ENCODE measurements at regions not wholly inside any gene's neighbourhood (a gene's known extent, or its start where the extent isn't known, plus 50 kb on each side); places are given as distances from the start of the nearest gene placed in this dataset.

DNA sequence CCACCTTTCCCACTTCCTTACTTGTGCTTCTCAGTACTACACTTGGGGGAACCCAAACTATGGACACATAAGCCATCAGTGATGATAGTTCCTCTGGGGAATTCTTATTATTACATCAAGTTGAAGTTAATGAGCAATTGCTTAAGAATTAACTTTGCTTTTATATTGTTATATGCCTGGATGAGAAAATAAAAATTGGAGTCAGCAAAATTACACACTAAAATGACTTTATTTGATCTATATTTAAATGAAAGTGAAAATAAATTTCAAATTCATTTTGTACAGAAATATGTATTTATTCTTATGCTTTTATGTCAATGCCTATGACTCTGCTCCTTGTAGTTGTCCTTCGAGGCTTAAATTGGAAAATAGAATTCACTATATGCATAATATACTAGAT is 149.4 kb upstream of the KCND2 start:
- no peak for DNase-seq
- Histone ChIP-seq H3K27me3 (ENCODE audit: control insufficient read depth, insufficient read depth, low read length) (no peaks in the 10 kb centered on the region), H3K4me3 (ENCODE audit: insufficient read depth, low read depth, low read length) (no peak overlapping the region), H3K36me3 (replicated peaks; ENCODE audit: control insufficient read depth, insufficient read depth, low read length) (no peaks in the 10 kb centered on the region)

DNA sequence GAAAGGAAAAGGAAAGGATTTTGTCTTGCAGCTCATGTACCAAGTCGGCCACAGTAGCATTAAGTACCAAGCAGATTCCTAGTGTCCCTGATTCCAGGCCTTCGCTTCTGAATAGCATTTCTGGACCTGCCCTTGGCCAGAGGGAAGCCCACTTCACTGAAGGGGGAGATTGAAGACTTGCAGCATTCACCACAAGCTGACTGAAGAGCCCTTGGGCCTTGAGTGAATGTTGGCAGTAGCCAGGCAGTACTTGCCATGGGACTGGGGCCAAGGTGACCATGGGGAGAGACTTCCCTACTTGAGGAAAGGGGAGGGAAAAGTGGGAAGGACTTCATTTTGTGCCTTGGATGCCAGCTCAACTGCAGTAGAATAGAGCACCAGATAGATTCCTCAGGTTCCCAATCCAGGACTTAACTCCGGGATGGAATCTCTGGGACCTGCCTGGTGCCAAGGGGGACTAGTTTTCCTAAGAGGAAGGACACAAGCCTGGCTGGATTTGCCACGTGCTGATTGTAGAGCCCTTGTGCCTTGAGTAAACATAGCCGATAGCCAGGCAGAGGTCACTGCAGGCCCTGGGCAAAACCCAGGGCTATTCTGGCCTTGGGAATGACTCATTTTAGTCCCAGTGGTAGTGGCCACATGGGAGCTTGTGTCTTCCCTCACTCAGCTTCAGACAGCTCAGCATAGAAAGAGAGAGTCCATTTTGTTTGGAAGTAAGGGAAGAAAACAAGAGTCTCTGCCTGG is 141.7 kb upstream of the KCND2 start:
- no peak for DNase-seq
- Histone ChIP-seq H3K4me3 (ENCODE audit: insufficient read depth, low read depth, low read length) (no peak overlapping the region), H3K36me3 (replicated peaks; ENCODE audit: control insufficient read depth, insufficient read depth, low read length) (no peaks in the 10 kb centered on the region), H3K27me3 (ENCODE audit: control insufficient read depth, insufficient read depth, low read length) (no peaks in the 10 kb centered on the region)

DNA sequence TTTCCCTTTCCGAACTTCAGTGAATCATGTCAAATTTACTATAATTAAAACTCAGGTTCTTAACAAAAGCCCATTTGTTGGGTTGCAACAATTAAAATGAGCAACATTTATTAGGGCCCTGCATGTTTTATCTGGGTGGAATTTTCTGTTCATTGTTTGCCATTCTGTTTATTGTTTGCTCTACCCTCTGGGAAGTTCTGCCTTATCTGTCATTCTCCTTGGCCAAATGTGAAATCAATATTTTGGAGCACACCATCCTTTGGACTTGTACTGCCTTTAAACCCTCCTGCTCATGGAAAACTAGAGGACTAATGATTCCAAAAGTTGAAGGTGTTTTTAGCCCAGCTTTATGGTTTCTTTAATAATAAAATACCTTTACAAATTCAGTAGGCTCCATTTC is 134.5 kb upstream of the KCND2 start:
- no peaks in the 10 kb centered on the region for H3K27me3 ChIP-seq (ENCODE audit: control insufficient read depth, insufficient read depth, low read length)
- H3K36me3 ChIP-seq (replicated peaks; ENCODE audit: control insufficient read depth, insufficient read depth, low read length) = no peaks in the 10 kb centered on the region
- H3K4me3 ChIP-seq (ENCODE audit: insufficient read depth, low read depth, low read length) = no peak overlapping the region
- no peak for DNase-seq

DNA sequence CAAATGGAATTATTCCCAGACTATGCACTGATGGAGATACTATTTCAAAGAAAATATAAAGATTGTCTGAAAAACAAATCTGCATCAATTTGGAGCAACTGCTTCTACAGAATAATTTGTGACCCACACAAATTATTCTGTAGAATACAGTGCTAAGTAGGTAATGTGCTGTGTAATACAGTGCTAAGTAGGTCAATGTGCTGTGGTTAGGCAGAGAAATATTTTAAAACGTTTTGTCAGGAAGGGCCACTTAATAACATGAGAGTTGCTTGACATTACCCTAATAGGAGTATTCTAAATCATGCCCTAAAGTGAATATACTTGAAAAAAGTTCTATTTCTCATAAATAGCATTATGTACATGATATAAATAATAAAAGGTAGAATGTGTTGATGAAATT is 116.5 kb upstream of the KCND2 start:
- DNase-seq = no peak
- H3K27me3 ChIP-seq (ENCODE audit: control insufficient read depth, insufficient read depth, low read length) = no peaks in the 10 kb centered on the region
- H3K36me3 ChIP-seq (replicated peaks; ENCODE audit: control insufficient read depth, insufficient read depth, low read length) = no peaks in the 10 kb centered on the region
- no peak overlapping the region for H3K4me3 ChIP-seq (ENCODE audit: insufficient read depth, low read depth, low read length)

DNA sequence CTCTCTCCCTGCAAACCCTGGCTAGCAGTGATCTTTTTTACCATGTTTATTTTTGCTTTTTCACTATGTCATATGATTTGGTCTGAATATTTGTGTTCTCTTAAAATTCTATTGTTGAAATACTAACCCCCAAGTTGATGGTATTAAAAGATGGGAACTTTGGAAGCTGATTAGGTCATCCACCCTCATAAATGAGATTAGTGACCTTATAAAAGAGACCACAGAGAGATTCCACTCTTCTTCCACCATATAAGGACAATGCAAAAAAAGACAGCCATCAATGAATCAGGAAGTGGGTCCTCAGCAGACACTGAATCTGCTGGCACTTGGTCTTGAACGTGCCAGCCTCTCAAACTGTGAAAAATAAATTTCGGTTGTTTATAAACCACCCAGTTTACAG is 112.8 kb upstream of the KCND2 start:
- DNase-seq = no peak
- Histone ChIP-seq H3K27me3 (ENCODE audit: control insufficient read depth, insufficient read depth, low read length) (no peaks in the 10 kb centered on the region), H3K36me3 (replicated peaks; ENCODE audit: control insufficient read depth, insufficient read depth, low read length) (no peaks in the 10 kb centered on the region), H3K4me3 (ENCODE audit: insufficient read depth, low read depth, low read length) (no peak overlapping the region)

DNA sequence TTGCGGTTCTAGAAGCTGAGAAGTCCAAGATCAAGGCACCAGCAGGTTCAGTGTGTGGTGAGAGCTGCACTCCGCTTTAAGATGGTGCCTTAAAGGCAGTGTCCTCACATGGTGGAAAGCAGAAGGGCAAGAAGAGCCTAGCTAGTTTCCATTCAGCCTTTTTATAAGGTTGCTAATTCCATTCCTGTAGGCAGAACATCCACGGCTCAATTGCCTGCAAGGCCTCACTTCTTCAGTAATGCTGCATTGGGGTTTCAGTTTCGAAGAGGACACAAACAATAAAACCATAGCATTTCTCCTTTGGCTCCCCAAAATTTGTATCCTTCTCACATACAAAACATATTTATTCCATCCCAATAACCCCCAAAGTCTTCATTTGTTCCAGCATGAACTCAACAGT is 109.5 kb upstream of the KCND2 start:
- Histone ChIP-seq H3K4me3 (ENCODE audit: insufficient read depth, low read depth, low read length) (no peak overlapping the region), H3K36me3 (replicated peaks; ENCODE audit: control insufficient read depth, insufficient read depth, low read length) (no peaks in the 10 kb centered on the region), H3K27me3 (ENCODE audit: control insufficient read depth, insufficient read depth, low read length) (no peaks in the 10 kb centered on the region)
- DNase-seq = no peak

DNA sequence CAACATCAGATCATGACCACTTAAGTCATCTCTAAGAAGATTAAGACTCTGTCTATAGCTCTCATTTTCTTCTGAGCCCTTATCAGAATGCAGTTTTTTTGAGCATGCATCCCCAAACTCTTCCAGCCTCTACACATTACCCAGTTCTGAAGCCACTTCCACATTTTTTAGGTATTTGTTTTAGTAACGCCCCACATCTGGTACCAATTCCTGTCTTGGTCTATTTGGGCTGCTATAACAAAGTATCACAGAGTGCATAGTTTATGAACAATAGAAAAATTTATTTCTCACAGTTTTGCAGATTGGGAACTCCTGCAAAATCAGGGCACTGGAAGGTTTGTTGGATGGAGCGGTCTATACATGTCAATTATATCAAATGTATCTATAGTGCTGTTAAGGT is 107.7 kb upstream of the KCND2 start:
- Histone ChIP-seq H3K27me3 (ENCODE audit: control insufficient read depth, insufficient read depth, low read length) (no peaks in the 10 kb centered on the region), H3K36me3 (replicated peaks; ENCODE audit: control insufficient read depth, insufficient read depth, low read length) (no peaks in the 10 kb centered on the region), H3K4me3 (ENCODE audit: insufficient read depth, low read depth, low read length) (no peak overlapping the region)
- no peak for DNase-seq

DNA sequence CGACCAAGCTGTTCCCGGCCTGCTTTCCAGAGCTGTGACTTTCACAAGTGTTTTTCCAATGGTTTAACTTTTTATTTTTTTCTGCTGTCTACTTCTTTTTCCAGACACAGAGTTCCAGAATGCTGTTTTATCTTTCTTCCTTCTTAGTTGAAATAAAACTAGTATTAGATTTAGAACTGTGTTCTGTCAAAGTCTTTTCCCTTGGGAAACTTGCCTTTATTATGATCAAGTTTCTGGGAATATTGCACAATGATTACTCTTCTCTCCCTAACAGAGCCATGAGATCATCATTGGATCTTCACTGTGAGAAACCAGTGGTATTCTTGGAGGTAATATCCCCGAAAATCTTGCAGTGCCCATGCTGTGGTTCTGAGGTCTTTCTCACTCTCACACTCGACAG is 104.9 kb upstream of the KCND2 start:
- Histone ChIP-seq H3K27me3 (ENCODE audit: control insufficient read depth, insufficient read depth, low read length) (no peaks in the 10 kb centered on the region), H3K4me3 (ENCODE audit: insufficient read depth, low read depth, low read length) (no peak overlapping the region), H3K36me3 (replicated peaks; ENCODE audit: control insufficient read depth, insufficient read depth, low read length) (no peaks in the 10 kb centered on the region)
- no peak for DNase-seq

DNA sequence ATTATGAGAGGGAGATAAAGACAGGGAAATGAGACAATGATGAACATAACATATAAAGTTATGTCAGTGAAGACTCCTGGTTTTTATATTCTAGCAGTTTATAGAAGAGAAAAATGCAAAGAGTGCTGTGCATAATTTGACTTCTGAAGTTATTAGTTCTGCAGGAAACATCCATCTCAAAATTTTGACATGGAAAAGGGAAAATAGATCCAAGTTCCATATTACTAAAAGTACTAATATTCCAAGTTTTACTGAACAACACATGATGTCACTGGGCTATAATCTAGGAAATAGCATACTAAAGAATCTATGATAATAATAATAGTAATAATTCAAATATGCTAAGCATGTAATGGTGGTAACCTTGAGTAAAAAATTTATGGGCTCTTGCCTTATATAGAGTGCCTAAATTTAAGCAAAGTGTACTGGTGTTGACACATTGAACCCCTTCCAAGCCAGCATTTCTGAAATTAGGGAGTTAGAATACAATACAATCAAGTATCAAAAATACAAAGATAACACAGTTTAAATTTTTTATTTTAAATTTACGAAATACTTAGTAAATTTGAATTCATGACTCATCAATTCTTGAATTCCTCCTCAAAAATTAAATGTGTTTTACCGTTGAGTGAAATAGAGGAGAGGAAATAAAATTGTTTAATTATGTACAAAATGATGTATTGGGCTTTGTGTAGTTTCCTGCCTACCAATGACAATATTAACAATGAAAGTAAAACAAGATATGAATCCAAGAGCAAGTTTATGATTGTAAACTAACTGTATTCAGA is 102.8 kb upstream of the KCND2 start:
- H3K36me3 ChIP-seq (replicated peaks; ENCODE audit: control insufficient read depth, insufficient read depth, low read length) = no peaks in the 10 kb centered on the region
- no peak overlapping the region for H3K4me3 ChIP-seq (ENCODE audit: insufficient read depth, low read depth, low read length)
- DNase-seq = no peak
- H3K27me3 ChIP-seq (ENCODE audit: control insufficient read depth, insufficient read depth, low read length) = no peaks in the 10 kb centered on the region

DNA sequence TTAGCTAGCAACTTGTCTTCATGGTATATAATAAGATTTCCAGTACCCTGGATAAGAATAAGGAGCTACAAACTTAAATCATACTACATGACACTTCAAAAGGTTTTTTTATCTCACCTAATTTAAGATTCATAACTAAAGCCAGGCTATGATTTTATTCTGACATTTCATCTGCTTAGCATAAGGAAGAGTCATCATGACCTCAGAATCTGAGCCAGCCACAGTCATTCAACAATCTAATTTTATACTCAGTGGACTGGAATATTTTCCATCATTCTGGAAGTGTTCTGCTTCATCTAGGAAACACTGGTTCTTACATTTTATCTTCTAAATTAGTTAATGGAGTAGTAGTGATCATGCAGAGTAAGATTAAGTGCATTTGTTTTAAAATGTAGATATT is 102.1 kb upstream of the KCND2 start:
- no peaks in the 10 kb centered on the region for H3K27me3 ChIP-seq (ENCODE audit: control insufficient read depth, insufficient read depth, low read length)
- no peak for DNase-seq
- no peak overlapping the region for H3K4me3 ChIP-seq (ENCODE audit: insufficient read depth, low read depth, low read length)
- no peaks in the 10 kb centered on the region for H3K36me3 ChIP-seq (replicated peaks; ENCODE audit: control insufficient read depth, insufficient read depth, low read length)

DNA sequence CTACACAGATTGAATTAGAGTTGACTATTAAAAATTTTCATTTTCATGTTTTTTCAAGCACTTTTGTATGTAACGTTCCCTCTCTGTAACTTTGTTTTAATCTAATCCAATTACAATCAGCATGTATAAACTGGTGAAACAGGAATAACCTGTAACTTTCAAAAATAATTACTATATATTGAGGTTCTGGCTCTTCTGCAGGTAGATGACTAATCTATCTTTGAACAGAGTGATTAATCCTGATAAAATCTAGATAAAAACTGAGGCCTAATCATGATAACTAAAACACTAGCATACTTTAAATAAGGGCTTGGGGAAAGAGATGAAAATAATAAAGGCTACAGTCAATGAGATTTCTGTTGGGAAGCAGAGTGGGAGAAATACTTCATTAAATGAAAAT is 101.6 kb upstream of the KCND2 start:
- H3K4me3 ChIP-seq (ENCODE audit: insufficient read depth, low read depth, low read length) = no peak overlapping the region
- no peaks in the 10 kb centered on the region for H3K27me3 ChIP-seq (ENCODE audit: control insufficient read depth, insufficient read depth, low read length)
- no peak for DNase-seq
- H3K36me3 ChIP-seq (replicated peaks; ENCODE audit: control insufficient read depth, insufficient read depth, low read length) = no peaks in the 10 kb centered on the region

DNA sequence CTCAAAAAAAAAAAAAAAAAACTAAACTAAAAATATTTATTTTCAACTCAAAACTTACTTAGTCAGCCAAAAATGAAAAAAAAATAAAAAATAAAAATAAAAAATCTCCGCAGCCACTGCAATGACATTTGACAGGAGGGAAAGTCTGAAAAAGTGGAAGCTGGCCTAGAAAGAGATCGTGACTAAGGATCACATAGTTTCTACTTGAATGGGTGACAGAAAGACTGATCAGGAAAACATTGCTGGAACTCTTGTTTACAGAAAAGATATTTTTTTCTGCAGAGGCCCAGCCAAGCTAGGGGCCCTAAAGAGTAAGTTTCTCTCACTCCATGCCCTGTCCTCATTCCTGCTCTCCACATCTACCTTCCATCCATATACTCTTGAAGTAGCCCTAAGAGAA is 92.8 kb upstream of the KCND2 start:
- no peak overlapping the region for H3K4me3 ChIP-seq (ENCODE audit: insufficient read depth, low read depth, low read length)
- DNase-seq = no peak

DNA sequence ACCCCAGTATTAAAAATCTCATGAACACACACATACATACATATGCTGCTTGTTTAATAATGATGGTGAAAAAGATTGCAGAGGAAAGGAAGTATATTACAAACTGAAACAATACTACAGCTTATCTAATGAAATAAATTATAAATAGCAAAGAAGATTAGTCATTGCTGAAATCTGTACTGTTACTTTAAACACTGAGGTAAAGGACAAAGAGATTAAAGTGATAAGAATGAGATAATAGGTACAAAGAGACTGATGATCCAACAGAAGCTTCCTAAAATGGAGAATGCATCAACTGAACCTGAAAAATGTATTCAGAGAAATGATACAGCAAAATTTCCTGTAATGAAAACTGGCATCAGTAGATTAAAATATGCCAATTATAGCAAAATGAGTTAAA is 91.5 kb upstream of the KCND2 start:
- Histone ChIP-seq H3K4me3 (ENCODE audit: insufficient read depth, low read depth, low read length) (no peak overlapping the region), H3K27me3 (ENCODE audit: control insufficient read depth, insufficient read depth, low read length) (no peaks in the 10 kb centered on the region), H3K36me3 (replicated peaks; ENCODE audit: control insufficient read depth, insufficient read depth, low read length) (no peaks in the 10 kb centered on the region)
- DNase-seq = no peak

More for the DNA sequence above, 92.8 kb upstream of the KCND2 start:
- no peaks in the 10 kb centered on the region for H3K36me3 ChIP-seq (replicated peaks; ENCODE audit: control insufficient read depth, insufficient read depth, low read length)
- H3K27me3 ChIP-seq (ENCODE audit: control insufficient read depth, insufficient read depth, low read length) = no peaks in the 10 kb centered on the region

DNA sequence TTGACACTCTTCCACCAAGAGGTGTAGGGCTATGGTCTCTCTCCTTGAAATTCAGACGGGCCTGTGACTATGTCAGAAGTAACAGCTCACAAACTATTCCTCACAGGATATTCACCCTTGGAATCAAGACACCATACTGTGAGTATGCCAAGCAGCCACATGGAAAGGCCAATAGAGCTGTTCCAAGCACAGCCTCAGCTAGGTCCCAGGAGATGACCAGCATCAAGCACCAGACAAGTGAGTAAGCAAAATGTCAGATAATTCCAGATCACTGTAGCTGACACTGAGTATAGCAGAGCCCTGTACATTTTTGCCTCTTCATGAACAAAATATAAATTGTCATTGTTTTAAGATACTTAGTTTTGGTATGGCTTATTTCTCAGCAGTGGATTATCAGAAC is 88.1 kb upstream of the KCND2 start:
- Histone ChIP-seq H3K27me3 (ENCODE audit: control insufficient read depth, insufficient read depth, low read length) (no peaks in the 10 kb centered on the region), H3K36me3 (replicated peaks; ENCODE audit: control insufficient read depth, insufficient read depth, low read length) (no peaks in the 10 kb centered on the region), H3K4me3 (ENCODE audit: insufficient read depth, low read depth, low read length) (no peak overlapping the region)
- DNase-seq = no peak

DNA sequence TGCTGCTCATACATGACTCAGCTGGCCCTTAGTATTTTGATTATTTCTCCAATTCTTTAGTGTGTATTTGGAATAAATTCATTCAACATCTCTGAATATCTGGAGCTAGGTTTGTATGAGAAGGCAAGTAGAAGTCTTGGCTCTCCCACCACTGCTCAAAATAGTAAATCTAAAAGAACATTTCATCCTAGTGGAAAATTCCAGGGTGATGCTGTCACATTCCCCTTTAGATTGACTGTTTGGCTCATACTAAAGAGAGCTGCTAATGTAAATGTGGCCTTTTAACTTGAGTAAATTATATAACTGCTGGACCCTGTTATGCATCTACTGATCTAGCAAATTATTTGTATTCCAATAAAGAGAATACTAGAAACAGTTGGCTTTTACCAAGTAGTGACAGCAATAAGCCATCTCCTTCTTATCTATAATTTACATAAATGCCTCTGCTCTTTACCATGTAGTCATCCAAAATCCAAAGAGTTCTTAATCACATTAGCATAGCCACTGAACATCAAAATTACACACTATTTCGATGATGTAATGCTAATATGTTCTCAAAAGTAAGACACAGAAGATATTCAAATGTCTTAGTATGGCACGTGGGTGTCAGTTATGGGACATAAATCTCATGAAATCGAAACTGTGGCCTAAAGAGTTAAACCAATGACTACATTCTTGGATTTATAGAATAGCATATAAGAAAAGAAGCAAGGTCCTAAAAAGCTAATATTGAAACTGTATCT is 86.9 kb upstream of the KCND2 start:
- no peak overlapping the region for H3K4me3 ChIP-seq (ENCODE audit: insufficient read depth, low read depth, low read length)
- DNase-seq = no peak
- no peaks in the 10 kb centered on the region for H3K36me3 ChIP-seq (replicated peaks; ENCODE audit: control insufficient read depth, insufficient read depth, low read length)
- H3K27me3 ChIP-seq (ENCODE audit: control insufficient read depth, insufficient read depth, low read length) = no peaks in the 10 kb centered on the region
